Naive B cell (primary cell): ENCODE measurements at regions not wholly inside any gene's neighbourhood (a gene's known extent, or its start where the extent isn't known, plus 50 kb on each side); places are given as distances from the start of the nearest gene placed in this dataset.
A peak's percentile ranks its signal among the peaks of the same experiment; 100 is the strongest.

ENCODE experiments used
- ATAC-seq, 2 donors: fragments of 150-1000 bp; cut with Tn5 transposase; 2 replicates each; pipeline ENCODE4 v1.10.0; 2021; ENCODE audit warnings: low read depth in 2 of 2, mild to moderate bottlenecking in 2 of 2, moderate library complexity in 2 of 2
- DNase-seq: peaks from one replicate; pipeline ENCODE4 v3.0.0; 2022
- H3K27ac Mint-ChIP-seq, 6 donors: one replicate each; pipeline ENCODE4 v1.8.0; 2020 to 2022; ENCODE audit warnings: mild to moderate bottlenecking in 6 of 6, mixed read lengths in 6 of 6, moderate library complexity in 5 of 6, inconsistent platforms in 2 of 6
- H3K27me3 Mint-ChIP-seq, 3 donors: one replicate each; pipeline ENCODE4 v1.8.0; 2021 to 2022; ENCODE audit warnings: mixed read lengths in 3 of 3, mild to moderate bottlenecking in 1 of 3
- H3K36me3 Mint-ChIP-seq, 2 donors: one replicate each; pipeline ENCODE4 v1.8.0; 2020 to 2022; ENCODE audit warnings: mixed read lengths in 2 of 2, inconsistent platforms in 1 of 2, mild to moderate bottlenecking in 1 of 2
- H3K4me1 Mint-ChIP-seq, 3 donors: one replicate each; pipeline ENCODE4 v1.8.0; 2020 to 2022; ENCODE audit warnings: mixed read lengths in 3 of 3, inconsistent platforms in 1 of 3, mild to moderate bottlenecking in 1 of 3, moderate library complexity in 1 of 3
- H3K4me3 Mint-ChIP-seq, 8 donors: one replicate each; pipeline ENCODE4 v1.8.0; 2020 to 2022; ENCODE audit warnings: mild to moderate bottlenecking in 8 of 8, mixed read lengths in 8 of 8, moderate library complexity in 8 of 8, inconsistent platforms in 2 of 8
- H3K9me3 Mint-ChIP-seq, 7 donors: one replicate each; pipeline ENCODE4 v1.8.0; 2020 to 2022; ENCODE audit warnings: mixed read lengths in 7 of 7, mild to moderate bottlenecking in 5 of 7, inconsistent platforms in 2 of 7, moderate library complexity in 1 of 7

GRCh38 chr20:39092733-39093410, 130.7 kb downstream of the DHX35 start:
- peak overlapping the region in 2 of 6 donors; percentile 3 for H3K27ac Mint-ChIP-seq
- ATAC-seq (no peak), DNase-seq (no peak)
- peaks cover 0 to 10% (median 4%) of the 10 kb centered on the region in 3 donors for H3K4me1 Mint-ChIP-seq
- H3K27me3 Mint-ChIP-seq = peaks cover 26 to 44% (median 35%) of the 10 kb centered on the region in 3 donors
- no peak overlapping the region for H3K4me3 Mint-ChIP-seq
- H3K9me3 Mint-ChIP-seq = peaks cover 0 to 3% (median 0%) of the 10 kb centered on the region in 7 donors
- H3K36me3 Mint-ChIP-seq = no peaks in the 10 kb centered on the region

GRCh38 chr20:39090906-39091305, 128.8 kb downstream of the DHX35 start:
- Mint-ChIP-seq H3K4me3 (no peak overlapping the region), H3K4me1 (peaks cover 0 to 10% (median 4%) of the 10 kb centered on the region in 3 donors), H3K27me3 (peaks cover 24 to 38% (median 26%) of the 10 kb centered on the region in 3 donors), H3K9me3 (peaks cover 0 to 5% (median 0%) of the 10 kb centered on the region in 7 donors), H3K27ac (no peak overlapping the region), H3K36me3 (no peaks in the 10 kb centered on the region)
- DNase-seq (no peak), ATAC-seq (no peak)

GRCh38 chr20:39089797-39090196, 127.7 kb downstream of the DHX35 start:
- no peak for ATAC-seq
- H3K27me3 Mint-ChIP-seq = peaks cover 26 to 50% (median 34%) of the 10 kb centered on the region in 3 donors
- peaks cover 0 to 10% (median 4%) of the 10 kb centered on the region in 3 donors for H3K4me1 Mint-ChIP-seq
- H3K36me3 Mint-ChIP-seq = no peaks in the 10 kb centered on the region
- peaks cover 0 to 7% (median 2%) of the 10 kb centered on the region in 7 donors for H3K9me3 Mint-ChIP-seq
- H3K27ac Mint-ChIP-seq = no peak overlapping the region
- no peak for DNase-seq
- H3K4me3 Mint-ChIP-seq = no peak overlapping the region
